UCSD-AML1 (cell line): ENCODE measurements at regions not wholly inside any gene's neighbourhood (a gene's known extent, or its start where the extent isn't known, plus 50 kb on each side); places are given as distances from the start of the nearest gene placed in this dataset.

Experiments used
- DNase-seq: peaks from one replicate; lab custom pipeline; 2025; ENCODE audit not compliant: unreplicated experiment; lab: John Stamatoyannopoulos, UW

DNA sequence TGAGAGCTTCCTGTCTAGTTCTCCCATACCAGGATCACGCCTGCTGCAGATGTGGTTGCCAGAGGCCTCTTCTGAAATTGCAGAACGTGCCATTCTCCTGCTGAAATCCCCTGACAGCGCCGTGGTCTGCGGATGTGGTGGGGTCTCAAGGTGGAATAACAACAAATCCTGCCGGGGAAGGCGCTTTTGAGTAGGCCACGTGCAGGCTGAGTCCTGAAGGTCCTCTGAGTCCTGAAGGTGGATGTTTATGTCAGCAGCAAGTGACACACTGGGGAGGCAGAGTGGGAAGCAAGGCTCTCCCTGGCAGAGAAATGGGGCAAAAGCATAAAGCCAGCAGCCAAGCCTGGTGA is 241.4 kb downstream of the MYCN start:
- DNase-seq = no peak

DNA sequence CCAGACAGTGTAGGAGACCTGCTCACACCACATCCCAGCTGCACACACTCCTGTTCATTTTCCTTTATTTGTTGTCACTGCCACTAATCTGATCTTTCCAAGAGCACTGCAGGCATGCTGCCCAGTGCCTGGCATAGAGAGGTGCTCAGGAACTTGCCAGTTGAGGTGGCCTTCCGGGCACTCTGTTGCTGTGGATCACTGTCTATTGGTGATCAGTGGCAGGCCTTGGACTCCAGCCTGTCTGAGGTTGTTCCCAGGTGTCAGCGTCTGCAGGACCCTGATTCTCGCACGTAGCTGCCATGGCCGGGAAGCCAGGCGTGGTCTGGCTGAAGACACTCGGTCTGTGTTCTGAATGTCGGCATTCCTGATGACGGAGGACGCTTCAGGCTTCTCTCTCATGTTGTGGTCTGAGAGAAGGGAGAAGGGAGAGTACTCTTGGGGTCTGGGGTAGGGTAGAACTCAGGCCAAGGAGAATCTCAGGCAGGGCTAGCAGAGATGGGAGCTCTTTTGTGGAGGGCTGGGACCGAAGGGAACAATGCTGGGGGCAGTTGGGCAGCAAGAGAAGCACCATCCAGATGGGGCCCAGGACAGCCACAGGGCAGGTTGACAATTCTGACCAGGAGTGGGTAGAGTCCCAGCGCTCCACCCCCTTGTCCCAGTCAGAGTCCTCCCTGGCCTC is 240.9 kb downstream of the MYCN start:
- no peak for DNase-seq

- DNase-seq = no peak
Measured at GRCh38 chr2:16180631-16181030, 240.3 kb downstream of the MYCN start.

GRCh38 chr2:16179701-16180416 is 239.5 kb downstream of the MYCN start:
- DNase-seq = peak; percentile 38

DNA sequence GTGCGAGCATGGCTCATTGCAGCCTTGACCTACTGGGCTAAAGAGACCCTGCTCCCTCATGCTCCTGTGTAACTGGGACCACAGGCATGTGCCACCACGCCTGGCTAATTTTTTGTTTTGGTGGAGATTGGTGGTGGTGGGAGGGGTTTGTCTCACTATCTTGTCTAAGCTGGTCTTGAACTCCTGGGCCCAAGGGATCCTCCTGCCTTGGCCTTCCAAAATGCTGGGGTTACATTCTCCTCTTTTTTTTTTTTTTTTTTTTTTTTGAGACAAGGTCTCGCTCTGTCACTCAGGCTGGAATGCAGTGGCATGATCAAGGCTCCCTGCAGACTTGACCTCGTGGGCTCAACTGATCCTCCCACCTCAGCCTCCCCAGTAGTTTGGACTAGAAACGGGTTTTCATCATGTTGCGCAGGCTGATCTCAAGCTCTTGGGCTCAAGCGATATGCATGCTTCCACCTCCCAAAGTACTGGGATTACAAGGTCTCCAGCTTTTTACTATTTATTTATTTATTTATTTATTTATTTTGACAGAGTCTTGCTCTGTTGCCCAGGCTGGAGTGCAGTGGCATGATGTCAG is 238.3 kb downstream of the MYCN start:
- DNase-seq = no peak

GRCh38 chr2:16177671-16178180 is 237.4 kb downstream of the MYCN start:
- DNase-seq = no peak

DNA sequence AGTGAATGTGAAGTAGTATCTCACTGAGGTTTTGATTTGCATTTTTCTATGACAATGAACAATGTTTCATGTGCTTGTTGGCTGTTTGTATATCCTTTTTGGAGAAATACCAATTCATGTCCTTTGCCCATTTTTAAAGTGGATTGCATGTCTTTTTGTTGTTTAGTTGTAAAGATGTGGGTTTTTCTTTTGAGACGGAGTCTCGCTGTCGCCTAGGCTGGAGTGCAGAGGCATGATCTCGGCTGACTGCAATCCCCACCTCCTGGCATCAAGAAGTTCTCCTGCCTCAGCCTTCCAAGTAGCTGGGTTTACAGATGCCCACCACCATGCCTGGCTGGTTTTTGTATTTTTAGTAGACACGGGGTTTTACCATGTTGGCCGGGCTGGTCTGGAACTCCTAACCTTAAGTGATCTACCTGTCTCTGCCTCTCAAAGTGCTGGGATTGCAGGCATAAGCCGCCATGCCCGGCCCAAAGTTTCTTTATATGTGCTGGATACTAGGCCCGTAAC is 236.7 kb downstream of the MYCN start:
- DNase-seq = no peak

DNA sequence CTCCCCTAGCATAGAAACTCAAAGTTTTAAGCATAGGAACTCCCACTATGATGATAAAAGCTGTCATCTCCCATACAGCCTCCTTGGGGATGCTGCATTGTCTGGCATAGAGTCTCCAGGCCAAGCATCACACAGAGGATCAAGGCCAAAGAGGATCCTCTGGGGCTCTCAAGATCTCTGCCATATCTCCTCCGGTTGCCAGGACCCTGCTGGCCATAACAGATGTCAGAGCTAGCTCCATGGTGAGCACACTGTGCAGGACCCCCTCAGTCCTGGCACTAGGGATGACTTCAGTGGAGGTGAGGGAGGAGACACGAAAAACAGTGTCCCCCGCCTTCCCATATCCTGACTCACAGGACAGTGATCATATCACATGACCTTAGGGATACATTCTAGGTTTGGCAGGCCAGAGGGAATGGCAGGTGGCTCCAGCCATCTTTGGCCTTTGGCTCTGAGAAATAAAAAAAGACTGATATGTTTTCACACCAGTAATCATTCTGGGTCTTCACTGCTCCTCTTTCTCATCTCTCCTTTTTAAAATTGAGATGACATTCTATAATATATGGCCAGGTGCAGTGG is 235.0 kb downstream of the MYCN start:
- DNase-seq = no peak

- no peak for DNase-seq
Measured at GRCh38 chr2:16174693-16175045, 234.3 kb downstream of the MYCN start.

DNA sequence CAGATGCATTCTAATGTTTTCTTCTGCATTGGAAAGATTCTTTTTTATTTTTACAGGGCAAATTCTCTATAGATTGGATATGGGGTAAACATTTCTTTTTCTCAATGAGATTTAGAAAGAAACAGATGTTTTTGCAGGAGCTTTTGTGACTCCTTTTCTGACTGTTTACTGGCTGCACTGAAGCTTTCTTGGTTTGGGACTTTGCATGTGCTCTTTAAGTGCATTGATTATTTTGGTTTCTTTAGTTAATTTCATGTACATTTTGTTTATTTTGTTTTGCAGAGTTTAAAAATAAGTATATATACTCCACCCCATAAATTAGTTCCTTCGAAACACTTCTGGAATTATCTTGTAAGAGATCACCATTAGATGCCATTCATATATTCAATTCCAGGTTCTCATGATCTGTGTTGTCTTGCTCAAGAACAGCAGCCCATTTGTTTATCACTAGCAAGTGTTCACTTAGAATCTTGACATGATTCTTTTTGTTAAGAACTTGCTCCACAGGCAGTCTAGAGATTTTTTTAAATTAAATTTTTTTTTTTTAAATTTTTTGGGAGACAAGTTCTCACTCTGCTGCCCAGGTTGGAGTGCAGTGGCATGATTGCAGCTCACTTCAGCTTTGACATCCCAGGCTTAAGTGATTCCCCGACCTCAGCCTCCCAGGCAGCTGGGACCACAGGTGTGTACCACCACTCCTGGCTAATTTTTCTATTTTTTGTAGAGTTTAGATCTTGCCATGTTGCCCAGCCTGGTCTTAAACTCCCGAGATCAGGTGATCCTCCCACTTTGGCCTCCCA is 233.7 kb downstream of the MYCN start:
- DNase-seq = no peak

GRCh38 chr2:16172324-16173175 is 232.2 kb downstream of the MYCN start:
- DNase-seq = no peak

DNA sequence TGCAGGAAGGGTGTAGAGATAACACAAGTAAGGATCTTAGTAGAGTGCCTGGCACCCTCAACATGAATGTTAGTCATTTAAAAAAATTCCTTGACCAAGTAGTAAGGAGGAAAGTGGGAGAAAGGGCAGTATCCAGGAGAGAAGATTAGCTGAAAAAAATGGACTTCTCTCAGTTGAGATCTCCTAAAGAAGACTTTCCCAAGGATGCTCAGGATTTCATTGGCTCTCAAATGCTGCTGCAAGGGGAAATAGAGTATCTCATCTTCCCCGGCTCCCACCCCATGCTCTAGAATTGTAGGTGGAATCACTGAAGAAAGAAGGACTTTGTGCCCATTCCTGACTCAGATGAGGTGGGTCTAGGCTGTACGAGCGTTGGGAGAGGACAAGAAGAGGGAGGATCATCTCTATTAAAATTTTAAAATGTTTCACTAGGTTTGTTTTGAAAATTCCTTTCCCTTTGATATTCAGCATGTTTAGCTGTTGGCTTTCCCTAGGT is 231.1 kb downstream of the MYCN start:
- no peak for DNase-seq

DNA sequence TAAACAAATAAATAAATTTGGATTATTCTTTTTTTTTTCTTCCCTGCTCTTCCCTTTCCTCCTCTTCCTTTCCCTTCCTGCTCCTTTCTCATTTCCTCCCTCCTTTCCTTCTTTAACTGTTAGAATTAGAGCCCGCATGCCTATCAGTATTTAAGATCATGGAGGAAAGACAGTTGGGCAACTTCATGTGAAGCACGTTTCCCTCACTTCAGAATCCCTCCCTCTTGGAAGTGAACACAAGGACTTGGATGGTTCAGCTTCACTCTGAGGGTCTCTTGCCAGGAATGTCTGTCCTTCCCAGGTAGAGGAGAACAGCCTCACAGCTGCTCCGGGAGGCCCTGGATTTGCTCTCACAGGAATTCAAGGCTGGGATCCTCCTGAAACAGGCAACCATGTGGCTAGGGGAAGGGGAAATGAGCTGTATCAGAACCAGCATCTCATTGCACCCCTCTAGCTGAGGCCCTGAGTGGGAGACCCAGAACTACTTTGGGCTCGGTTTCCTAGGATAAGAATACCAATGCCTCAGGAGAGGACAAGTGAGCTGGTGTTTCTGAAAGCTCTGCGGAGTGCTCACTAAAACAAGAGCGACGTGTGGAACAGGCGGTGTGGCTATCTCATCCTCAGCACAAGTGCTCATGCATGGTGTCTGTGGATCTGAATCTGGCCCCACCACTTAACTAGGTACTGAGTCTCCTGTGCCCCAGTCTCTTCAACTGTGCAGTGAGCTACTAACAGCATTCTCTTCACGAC is 230.5 kb downstream of the MYCN start:
- DNase-seq = no peak

GRCh38 chr2:16169381-16169960 is 229.1 kb downstream of the MYCN start:
- no peak for DNase-seq

DNA sequence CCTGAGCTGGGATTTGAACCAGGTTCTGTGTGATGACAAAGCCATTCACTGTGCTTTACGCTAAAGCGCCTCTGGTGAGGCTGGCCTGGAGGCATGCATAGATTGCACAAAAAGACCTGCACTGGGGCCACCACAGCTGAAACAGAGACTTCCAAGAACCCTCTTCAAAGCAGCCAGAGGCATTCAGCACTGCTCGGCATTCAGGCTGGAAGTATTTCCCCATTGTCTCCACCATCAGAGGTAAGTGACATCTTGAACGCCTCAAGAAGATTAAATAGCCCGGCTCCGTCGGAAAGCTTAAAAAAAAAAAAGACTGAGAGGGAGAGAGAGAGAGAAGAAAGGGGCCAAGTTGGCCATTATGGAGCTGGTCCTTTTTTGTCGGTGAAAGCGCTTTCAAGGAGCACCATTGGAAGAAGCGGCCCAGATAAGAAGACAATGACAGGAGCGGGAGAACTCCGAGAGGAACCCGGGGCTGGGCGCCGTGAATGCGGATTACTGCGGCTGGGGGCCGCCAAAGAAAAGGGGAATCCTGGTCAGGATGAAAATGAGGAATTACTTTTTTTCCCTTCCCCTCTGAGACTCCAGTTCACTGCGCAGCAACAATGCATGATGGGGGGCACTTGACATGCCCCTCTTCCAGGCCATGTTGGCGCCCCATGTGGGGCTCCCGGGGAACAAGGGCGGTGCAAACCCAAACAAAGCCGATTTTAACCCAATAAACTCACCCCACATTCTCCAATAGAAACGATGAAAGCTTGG is 228.3 kb downstream of the MYCN start:
- DNase-seq = no peak

- no peak for DNase-seq
Measured at GRCh38 chr2:16167870-16168426, 227.6 kb downstream of the MYCN start.

- DNase-seq = no peak
Measured at GRCh38 chr2:16167451-16167861, 227.1 kb downstream of the MYCN start.
